HG03575 (cell line): ENCODE measurements at regions not wholly inside any gene's neighbourhood (a gene's known extent, or its start where the extent isn't known, plus 50 kb on each side); places are given as distances from the start of the nearest gene placed in this dataset.

Experiments used
- ATAC-seq: cut with Tn5 transposase; IDR thresholded peaks from one replicate; pipeline ENCODE4 v1.9.1; 2021; ENCODE audit not compliant: unreplicated experiment, insufficient number of reproducible peaks, low FRiP score; ENCODE audit errors: extremely low read depth

DNA sequence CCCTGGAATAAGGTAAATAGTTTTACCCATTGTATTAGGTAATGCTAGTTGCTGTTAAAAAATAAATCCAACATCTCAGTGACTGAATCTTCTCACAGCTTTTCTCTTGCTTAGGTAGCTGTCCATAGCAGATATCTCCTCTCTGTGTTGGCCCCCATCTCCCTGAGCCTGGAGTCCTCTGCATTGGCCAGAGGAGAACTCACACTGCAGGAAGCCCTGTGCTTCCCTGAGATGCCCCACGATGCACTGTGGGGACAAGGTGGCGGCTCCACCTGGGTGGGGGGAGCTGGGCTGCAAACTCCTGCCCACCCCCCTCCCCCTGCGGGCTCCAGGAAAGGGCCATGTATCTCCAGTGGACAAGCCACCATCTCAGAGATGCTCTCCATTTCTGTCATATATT, 80.4 kb upstream of the SALL3 start:
- ATAC-seq = no peak

GRCh38 chr18:78900938-78901909, 78.4 kb upstream of the SALL3 start:
- ATAC-seq = no peak

DNA sequence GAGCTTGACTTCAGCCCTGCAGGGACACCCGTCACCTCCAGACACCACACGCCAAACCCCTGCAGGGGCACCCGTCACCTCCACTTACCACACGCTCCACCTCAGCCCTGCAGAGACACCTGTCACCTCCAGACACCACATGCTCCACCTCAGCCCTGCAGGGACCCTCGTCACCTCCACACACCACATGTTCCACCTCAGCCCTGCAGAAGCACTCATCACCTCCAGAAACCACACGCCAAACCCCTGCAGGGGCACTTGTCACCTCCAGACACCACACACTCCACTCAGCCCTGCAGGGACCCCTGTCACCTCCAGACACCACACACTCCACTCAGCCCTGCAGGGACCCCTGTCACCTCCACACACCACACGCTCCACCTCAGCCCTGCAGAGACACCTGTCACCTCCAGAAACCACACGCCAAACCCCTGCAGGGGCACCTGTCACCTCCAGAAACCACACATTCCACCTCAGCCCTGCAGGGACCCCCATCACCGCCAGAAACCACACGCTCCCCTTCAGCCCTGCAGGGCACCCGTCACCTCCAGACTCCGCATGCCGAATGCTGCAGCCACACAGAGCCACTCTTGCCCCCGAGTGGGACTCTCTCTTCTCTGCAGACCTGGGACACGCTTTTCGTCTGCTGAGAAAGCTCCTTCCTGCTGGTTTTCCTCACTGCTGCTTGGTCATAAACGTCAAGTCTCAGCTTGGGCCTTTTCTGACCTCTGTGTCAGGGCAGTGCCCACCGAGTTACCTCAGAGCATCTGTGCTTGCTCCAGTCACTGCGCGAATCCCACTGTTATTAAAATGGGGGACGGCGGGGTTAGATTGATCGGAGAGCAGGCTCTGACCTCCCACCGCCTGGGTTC, 77.5 kb upstream of the SALL3 start:
- no peak for ATAC-seq

DNA sequence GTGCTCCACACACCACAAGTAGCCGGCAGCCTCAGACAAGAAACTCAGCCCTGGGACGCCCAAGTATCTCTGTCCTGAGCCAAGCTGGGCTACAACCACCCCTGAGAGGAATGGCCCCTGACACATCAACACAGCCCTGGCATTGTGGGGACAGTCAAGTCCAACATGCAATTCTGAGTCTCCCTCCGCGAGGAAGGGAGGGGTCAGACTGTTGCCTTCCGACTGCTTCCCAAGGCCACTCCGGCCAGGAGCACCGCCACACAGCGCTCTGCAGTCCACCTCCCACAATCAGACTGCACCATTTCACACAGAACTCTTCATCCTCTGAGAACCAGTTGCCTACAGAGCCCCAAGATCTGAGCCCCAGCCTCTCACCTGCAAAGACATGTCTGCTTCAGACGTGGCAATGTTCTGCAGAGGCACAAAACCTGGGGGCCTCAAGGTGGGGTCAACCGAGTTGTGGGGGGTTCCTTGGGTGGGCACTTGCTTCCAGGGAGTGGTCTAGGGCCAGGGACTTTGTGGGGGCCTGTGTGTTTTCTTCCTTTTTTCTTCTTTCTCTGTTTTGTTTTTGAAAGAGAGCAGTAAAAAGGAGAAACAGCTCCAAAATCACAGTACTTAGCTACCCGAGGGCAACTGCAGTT, 76.7 kb upstream of the SALL3 start:
- no peak for ATAC-seq

- ATAC-seq = no peak
These were observed 76.0 kb upstream of the SALL3 start for GRCh38 chr18:78903436-78904178.

DNA sequence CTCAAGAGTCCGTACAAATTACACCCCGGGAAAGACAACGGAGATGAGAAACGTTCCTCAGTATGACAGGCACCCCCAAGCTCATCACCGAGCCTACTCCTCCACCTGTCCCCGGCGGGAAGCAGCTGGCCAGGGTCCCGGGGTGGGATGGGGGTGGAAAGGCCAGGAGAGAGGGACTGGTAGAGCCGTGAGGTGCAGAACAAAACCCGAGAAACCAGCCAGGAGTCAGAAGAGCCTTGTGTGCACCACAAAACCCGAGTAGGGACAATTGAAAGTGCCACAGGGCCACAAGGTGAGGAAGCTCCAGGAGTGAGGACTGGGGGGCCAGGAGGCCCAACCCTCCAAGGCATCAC, 75.5 kb upstream of the SALL3 start:
- no peak for ATAC-seq

DNA sequence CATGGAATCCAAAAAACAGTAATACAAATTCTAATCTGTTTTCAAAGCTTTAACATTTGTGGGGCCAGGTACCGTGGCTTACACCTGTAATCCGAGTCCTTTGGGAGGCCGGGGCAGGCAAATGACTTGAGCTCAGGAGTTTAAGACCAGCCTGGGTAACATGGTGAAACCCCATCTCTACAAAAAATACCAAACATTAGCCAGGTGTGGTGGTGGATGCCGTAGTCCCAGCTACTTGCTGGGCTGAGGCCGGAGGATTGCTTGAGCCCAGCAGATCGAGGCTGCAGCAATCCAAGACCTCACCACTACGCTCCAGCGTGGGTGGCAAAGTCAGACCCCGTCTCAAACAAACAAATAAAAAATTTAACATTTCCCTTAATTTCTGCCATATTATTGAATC, 74.3 kb upstream of the SALL3 start:
- no peak for ATAC-seq

- no peak for ATAC-seq
These were observed 73.6 kb upstream of the SALL3 start for GRCh38 chr18:78906066-78906465.

DNA sequence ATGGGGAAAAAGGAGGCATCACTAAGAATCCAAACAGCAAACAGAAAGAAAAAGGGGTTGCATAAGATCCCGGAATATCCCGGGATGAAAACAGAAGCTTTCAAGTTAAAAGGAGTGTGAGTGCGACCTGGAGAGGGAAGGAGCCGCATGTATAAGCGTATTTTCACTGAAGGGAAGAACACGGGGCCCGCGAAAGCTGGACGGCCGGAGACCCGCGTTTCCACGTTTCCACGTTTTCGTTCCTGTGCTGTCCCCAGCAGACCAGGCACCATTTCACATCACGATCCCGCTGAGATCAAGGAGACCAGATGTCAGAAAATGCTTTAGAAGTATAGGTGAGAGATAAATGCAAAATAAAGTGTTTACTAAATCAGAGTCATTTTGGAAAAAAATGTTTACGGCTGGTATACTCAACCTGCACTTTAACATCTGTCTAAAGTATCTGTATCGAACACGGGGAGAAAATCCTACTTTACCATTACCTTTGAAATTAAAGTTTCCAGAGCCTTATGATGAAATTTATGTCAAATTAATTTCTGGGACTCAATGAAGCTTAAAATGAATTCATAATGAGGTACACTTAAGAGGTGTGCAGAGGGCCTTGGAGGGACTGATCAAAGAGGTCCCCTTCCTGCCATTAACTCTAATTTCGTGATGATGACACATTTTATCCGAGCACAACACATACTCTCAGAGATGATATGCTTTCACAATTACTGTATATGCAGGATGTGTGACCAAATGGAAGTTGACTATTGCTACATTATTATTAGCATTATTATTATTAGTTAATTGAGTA, 71.0 kb upstream of the SALL3 start:
- ATAC-seq = no peak

DNA sequence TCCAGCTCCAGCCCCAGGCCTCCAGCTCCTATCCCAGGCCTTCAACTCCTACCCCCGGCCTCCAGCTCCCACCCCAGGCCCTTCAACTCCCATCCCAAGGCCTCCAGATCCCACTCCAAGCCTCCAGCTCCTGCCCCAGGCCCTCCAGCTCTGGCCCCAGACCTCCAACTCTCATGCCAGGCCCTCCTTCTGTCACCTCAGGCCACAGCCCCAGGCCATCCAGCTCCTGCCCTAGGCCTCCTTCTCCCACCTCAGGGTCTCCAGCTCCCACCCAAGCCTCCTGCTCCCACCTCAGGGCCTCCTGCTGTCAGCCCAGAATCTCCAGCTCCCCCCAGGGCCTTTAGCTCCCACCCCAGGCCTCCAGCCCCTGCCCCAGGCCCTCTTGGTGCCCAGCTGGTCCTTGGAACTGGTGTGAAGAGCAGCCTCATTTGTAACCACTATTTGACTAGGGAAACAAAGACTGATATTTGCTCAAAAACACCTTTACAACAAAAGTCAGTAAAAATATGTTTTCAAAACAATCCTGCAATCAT, 67.8 kb upstream of the SALL3 start:
- no peak for ATAC-seq

- ATAC-seq = no peak
These were observed 67.3 kb upstream of the SALL3 start for GRCh38 chr18:78912336-78912735.

DNA sequence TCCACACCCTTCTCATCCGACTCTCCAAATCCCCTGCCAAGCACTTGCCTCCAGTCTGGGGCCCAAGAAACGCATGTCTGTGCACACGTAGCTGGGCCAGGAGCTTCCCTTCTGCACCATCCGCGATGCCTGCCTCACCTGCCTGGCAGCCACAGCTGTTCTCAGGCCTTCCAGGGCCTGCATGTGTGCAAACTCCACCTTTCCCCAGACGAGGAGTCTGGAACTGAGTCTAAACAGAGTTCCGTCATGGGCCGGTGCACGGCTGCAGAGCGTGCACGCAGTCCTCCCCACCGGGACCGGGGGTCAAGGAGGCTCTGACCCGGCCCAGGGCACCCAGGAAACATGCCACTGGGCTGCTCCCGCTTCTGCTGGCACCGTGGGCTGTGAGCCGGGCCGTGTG, 66.8 kb upstream of the SALL3 start:
- no peak for ATAC-seq

GRCh38 chr18:78913395-78913794, 66.2 kb upstream of the SALL3 start:
- no peak for ATAC-seq

GRCh38 chr18:78913830-78914231, 65.8 kb upstream of the SALL3 start:
- no peak for ATAC-seq

GRCh38 chr18:78914249-78914935, 65.2 kb upstream of the SALL3 start:
- no peak for ATAC-seq

GRCh38 chr18:78915446-78916008, 64.1 kb upstream of the SALL3 start:
- no peak for ATAC-seq

GRCh38 chr18:78918707-78919106, 60.9 kb upstream of the SALL3 start:
- ATAC-seq = no peak
